ENCODE measurements at regions not wholly inside any gene's neighbourhood (a gene's known extent, or its start where the extent isn't known, plus 50 kb on each side); places are given as distances from the start of the nearest gene placed in this dataset.

- Histone ChIP-seq H3F3A (ENCODE audit: low read depth) (no peaks in the 10 kb centered on the region), H2AFZ (replicated peaks) (no peak overlapping the region), H3K27me3 (no peaks in the 10 kb centered on the region), H3K9ac (no peak overlapping the region), H3K4me3 (no peak overlapping the region), H3K79me2 (ENCODE audit: low read depth) (no peaks in the 10 kb centered on the region), H4K20me1 (ENCODE audit: low read depth) (no peaks in the 10 kb centered on the region), H3K4me1 (no peaks in the 10 kb centered on the region), H3K9me3 (ENCODE audit: low read depth) (peaks cover 3% of the 10 kb centered on the region), H3K27ac (no peak overlapping the region), H3K36me3 (no peaks in the 10 kb centered on the region), H3K4me2 (no peak overlapping the region)
- Mint-ChIP-seq H3K27ac (no peak overlapping the region), H3K27me3 (ENCODE audit: insufficient read depth, low read depth) (peaks cover 3% of the 10 kb centered on the region), H3K36me3 (no peaks in the 10 kb centered on the region), H3K9me3 (peaks cover 2% of the 10 kb centered on the region), H3K4me3 (no peak overlapping the region), H3K4me1 (no peaks in the 10 kb centered on the region)
- DNase-seq (ENCODE audit: low spot score): no peak
- no peak for TF ChIP-seq EZH2 (IDR thresholded peaks at IDR 0.05)
- TF ChIP-seq CTCF (IDR thresholded peaks at IDR 0.05): no peak
- no peak for TF ChIP-seq EZH2phosphoT487 (IDR thresholded peaks at IDR 0.05)
Measured at GRCh38 chr18:72360634-72361033, 183.5 kb downstream of the CBLN2 start.

GRCh38 chr18:72342933-72343332 is 201.2 kb downstream of the CBLN2 start:
- H3K27ac ChIP-seq: no peak overlapping the region
- no peak overlapping the region for H3K4me3 ChIP-seq
- H3K79me2 ChIP-seq (ENCODE audit: low read depth): no peaks in the 10 kb centered on the region
- Mint-ChIP-seq H3K9me3 (no peaks in the 10 kb centered on the region), H3K4me1 (no peaks in the 10 kb centered on the region), H3K27ac (no peak overlapping the region), H3K27me3 (ENCODE audit: insufficient read depth, low read depth) (no peaks in the 10 kb centered on the region), H3K36me3 (no peaks in the 10 kb centered on the region), H3K4me3 (no peak overlapping the region)
- peaks cover 4% of the 10 kb centered on the region for H3K27me3 ChIP-seq
- no peaks in the 10 kb centered on the region for H3K4me1 ChIP-seq
- no peaks in the 10 kb centered on the region for H4K20me1 ChIP-seq (ENCODE audit: low read depth)
- TF ChIP-seq CTCF (IDR thresholded peaks at IDR 0.05): no peak
- no peak for TF ChIP-seq EZH2phosphoT487 (IDR thresholded peaks at IDR 0.05)
- no peak for TF ChIP-seq EZH2 (IDR thresholded peaks at IDR 0.05)
- no peak overlapping the region for H3K9ac ChIP-seq
- H3F3A ChIP-seq (ENCODE audit: low read depth): no peaks in the 10 kb centered on the region
- no peak for DNase-seq (ENCODE audit: low spot score)
- H2AFZ ChIP-seq (replicated peaks): no peak overlapping the region
- no peaks in the 10 kb centered on the region for H3K9me3 ChIP-seq (ENCODE audit: low read depth)
- no peaks in the 10 kb centered on the region for H3K36me3 ChIP-seq
- no peak overlapping the region for H3K4me2 ChIP-seq

GRCh38 chr18:72339976-72340375 is 204.2 kb downstream of the CBLN2 start:
- Mint-ChIP-seq H3K27me3 (ENCODE audit: insufficient read depth, low read depth) (no peaks in the 10 kb centered on the region), H3K4me3 (no peak overlapping the region), H3K9me3 (no peaks in the 10 kb centered on the region), H3K36me3 (no peaks in the 10 kb centered on the region), H3K4me1 (no peaks in the 10 kb centered on the region), H3K27ac (no peak overlapping the region)
- Histone ChIP-seq H3K4me2 (no peak overlapping the region), H3K4me3 (no peak overlapping the region), H3K9ac (no peak overlapping the region), H3K9me3 (ENCODE audit: low read depth) (no peaks in the 10 kb centered on the region), H3K79me2 (ENCODE audit: low read depth) (no peaks in the 10 kb centered on the region), H4K20me1 (ENCODE audit: low read depth) (no peaks in the 10 kb centered on the region), H3K27ac (no peak overlapping the region), H3F3A (ENCODE audit: low read depth) (no peaks in the 10 kb centered on the region), H2AFZ (replicated peaks) (no peak overlapping the region), H3K36me3 (no peaks in the 10 kb centered on the region), H3K27me3 (peaks cover 4% of the 10 kb centered on the region), H3K4me1 (no peaks in the 10 kb centered on the region)
- no peak for DNase-seq (ENCODE audit: low spot score)
- TF ChIP-seq CTCF (IDR thresholded peaks at IDR 0.05): no peak
- no peak for TF ChIP-seq EZH2 (IDR thresholded peaks at IDR 0.05)
- no peak for TF ChIP-seq EZH2phosphoT487 (IDR thresholded peaks at IDR 0.05)

DNA sequence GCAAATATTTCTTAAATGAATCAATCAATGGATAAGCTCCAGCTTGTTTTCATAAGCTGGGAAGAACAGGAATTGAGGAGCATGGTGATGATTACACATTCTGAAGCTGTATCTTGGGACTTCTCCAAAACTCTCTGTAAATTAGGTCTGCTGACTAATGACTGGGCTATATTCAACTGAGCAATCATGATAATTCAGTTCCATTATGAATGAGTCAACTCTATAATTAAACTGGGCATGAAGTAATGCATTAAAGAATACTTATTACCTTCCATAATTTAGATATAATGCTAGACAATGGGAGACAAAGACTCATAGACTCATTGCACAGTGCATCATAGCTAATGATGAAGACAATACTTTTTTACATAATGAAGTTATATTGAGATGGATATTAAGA is 207.4 kb downstream of the CBLN2 start:
- H3K36me3 ChIP-seq: no peaks in the 10 kb centered on the region
- H3F3A ChIP-seq (ENCODE audit: low read depth): no peaks in the 10 kb centered on the region
- no peak overlapping the region for H3K4me3 ChIP-seq
- no peaks in the 10 kb centered on the region for H3K27me3 ChIP-seq
- no peak overlapping the region for H2AFZ ChIP-seq (replicated peaks)
- no peaks in the 10 kb centered on the region for H3K36me3 Mint-ChIP-seq
- H3K4me3 Mint-ChIP-seq: no peak overlapping the region
- H3K27ac Mint-ChIP-seq: no peak overlapping the region
- H3K4me1 ChIP-seq: no peaks in the 10 kb centered on the region
- H3K27ac ChIP-seq: no peak overlapping the region
- no peak for TF ChIP-seq EZH2 (IDR thresholded peaks at IDR 0.05)
- H3K4me2 ChIP-seq: no peak overlapping the region
- H3K9ac ChIP-seq: no peak overlapping the region
- H3K79me2 ChIP-seq (ENCODE audit: low read depth): no peaks in the 10 kb centered on the region
- no peaks in the 10 kb centered on the region for H4K20me1 ChIP-seq (ENCODE audit: low read depth)
- no peaks in the 10 kb centered on the region for H3K4me1 Mint-ChIP-seq
- no peak for DNase-seq (ENCODE audit: low spot score)
- H3K9me3 Mint-ChIP-seq: no peaks in the 10 kb centered on the region
- no peaks in the 10 kb centered on the region for H3K9me3 ChIP-seq (ENCODE audit: low read depth)
- H3K27me3 Mint-ChIP-seq (ENCODE audit: insufficient read depth, low read depth): no peaks in the 10 kb centered on the region
